Activated naive CD4-positive, alpha-beta T cell treated with anti-CD3 and anti-CD28 coated beads, Interleukin-2, amount 10 ng/mL, durations not matched to agents 7 days and 5 days (primary cell): ENCODE measurements at regions not wholly inside any gene's neighbourhood (a gene's known extent, or its start where the extent isn't known, plus 50 kb on each side); places are given as distances from the start of the nearest gene placed in this dataset.

Source experiments
- CTCF ChIA-PET: fragments of 350-600 bp; sonication (Branson Sonifier 250); formaldehyde crosslinking; loops from one replicate; lab custom pipeline; 2021; ENCODE audit warnings: antibody characterized with exemption; lab: Charles Lee
- DNase-seq: peaks from one replicate; pipeline ENCODE4 v3.0.0-alpha.2; 2020
- H3K27ac Mint-ChIP-seq: one replicate; pipeline ENCODE4 v1.8.0; 2021; ENCODE audit warnings: mild to moderate bottlenecking, moderate library complexity, mixed read lengths
- H3K27me3 Mint-ChIP-seq: one replicate; pipeline ENCODE4 v1.8.0; 2021; ENCODE audit warnings: mild to moderate bottlenecking, mixed read lengths
- H3K36me3 Mint-ChIP-seq: one replicate; pipeline ENCODE4 v1.8.0; 2021; ENCODE audit warnings: mixed read lengths
- H3K4me1 Mint-ChIP-seq: one replicate; pipeline ENCODE4 v1.8.0; 2021; ENCODE audit warnings: mixed read lengths
- H3K4me3 Mint-ChIP-seq: one replicate; pipeline ENCODE4 v1.8.0; 2021; ENCODE audit warnings: mild to moderate bottlenecking, moderate library complexity, mixed read lengths
- H3K9me3 Mint-ChIP-seq: one replicate; pipeline ENCODE4 v1.8.0; 2021; ENCODE audit warnings: mixed read lengths

DNA sequence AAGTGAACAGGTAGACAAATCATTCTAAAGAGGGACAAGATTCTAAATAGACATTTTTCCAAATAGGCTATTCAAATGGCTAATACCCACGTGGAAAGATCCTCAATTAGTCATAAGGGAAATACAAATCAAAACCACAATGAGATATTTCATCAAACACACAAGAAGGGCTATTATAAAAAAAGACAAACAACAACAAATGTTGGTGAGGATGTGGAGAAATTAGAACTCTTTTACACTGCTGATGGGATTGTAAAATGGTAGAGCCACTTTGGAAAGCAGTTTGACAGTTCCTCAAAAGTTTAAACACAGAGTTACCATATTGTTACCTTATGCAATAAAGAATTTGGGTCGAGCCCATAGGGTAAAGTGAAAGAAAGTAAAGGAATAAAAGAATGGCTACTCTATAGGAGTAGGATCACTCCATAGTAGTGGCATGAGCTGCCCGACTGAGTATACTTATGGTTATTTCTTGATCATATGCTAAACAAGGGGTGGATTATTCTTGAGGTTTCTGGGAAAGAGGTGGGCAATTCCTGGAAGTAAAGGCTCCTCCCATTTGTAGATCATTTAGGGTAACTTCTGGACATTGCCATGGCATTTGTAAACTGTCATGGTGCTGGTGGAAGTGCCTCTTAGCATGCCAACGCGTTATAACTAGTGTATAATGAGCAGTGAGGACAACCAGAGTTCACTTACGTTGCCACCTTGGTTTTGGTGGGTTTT lies 58.9 kb upstream of the FAM9C start:
- CTCF ChIA-PET, result no interaction called here
- no peaks in the 10 kb centered on the region for H3K27me3 Mint-ChIP-seq
- H3K4me3 Mint-ChIP-seq, result no peak overlapping the region
- peaks cover 2% of the 10 kb centered on the region for H3K9me3 Mint-ChIP-seq
- peaks cover 45% of the 10 kb centered on the region for H3K4me1 Mint-ChIP-seq
- DNase-seq, result no peak
- no peak overlapping the region for H3K27ac Mint-ChIP-seq
- peaks cover 15% of the 10 kb centered on the region for H3K36me3 Mint-ChIP-seq

DNA sequence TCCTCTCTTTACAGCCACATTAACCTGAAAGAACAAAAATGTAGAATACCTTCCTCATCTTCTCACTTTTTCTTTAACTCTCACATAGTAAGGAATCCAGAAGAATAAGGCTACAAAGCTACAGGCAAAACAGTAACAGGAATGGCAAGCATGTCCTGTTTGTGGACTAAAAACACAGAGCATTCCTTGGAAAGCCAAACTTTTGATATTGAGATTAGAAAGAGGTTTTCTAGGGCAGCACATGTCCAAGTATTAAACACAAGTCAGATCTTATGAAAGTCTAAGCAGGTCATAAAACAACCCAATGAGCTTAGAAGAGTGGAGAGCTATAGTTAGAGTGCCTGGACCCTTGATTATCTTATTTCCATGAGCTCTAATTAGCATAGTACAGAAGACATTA lies 58.2 kb upstream of the FAM9C start:
- H3K4me1 Mint-ChIP-seq, result peaks cover 47% of the 10 kb centered on the region
- no peak overlapping the region for H3K4me3 Mint-ChIP-seq
- H3K9me3 Mint-ChIP-seq, result peaks cover 3% of the 10 kb centered on the region
- CTCF ChIA-PET, result no interaction called here
- peaks cover 15% of the 10 kb centered on the region for H3K36me3 Mint-ChIP-seq
- no peak for DNase-seq
- H3K27ac Mint-ChIP-seq, result no peak overlapping the region
- no peaks in the 10 kb centered on the region for H3K27me3 Mint-ChIP-seq

DNA sequence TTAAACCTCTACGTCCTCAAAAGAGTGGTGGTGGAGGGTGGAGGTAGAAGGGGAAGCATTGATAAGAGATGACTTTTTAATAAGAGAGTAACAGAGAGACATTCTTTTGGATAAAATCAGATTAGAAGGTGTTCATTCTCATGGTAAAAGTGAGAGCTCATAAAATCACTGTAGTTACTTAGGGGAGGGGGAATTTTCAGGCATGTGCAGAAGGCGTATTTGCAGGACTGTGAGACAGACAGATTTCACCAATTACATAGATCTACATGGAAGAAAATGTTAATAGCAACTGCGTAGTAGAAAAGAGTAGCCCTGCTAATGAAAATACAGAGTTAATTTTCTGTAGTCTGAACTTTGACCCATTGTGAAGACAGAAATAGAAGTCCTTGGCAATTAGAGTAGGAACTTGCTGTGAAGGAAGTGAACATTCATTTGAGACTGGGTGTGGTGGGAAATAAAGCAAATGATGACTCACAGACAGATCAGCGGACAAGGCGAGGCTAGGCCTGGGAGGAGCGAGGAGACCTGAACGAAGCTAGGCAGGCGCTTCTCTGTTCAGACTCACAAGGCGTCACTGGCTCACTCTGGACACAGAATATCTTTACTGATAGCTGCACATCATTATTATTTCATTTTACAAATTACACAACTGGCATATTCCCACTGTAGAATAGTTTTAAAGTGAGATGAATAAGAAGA lies 57.2 kb upstream of the FAM9C start:
- DNase-seq, result peak; percentile 57
- CTCF ChIA-PET, result interaction anchor here (0.8 kb wide), 1 partner anchor 11 kb away, joined by 3 read pairs; no protein-coding TSS in a partner anchor

DNA sequence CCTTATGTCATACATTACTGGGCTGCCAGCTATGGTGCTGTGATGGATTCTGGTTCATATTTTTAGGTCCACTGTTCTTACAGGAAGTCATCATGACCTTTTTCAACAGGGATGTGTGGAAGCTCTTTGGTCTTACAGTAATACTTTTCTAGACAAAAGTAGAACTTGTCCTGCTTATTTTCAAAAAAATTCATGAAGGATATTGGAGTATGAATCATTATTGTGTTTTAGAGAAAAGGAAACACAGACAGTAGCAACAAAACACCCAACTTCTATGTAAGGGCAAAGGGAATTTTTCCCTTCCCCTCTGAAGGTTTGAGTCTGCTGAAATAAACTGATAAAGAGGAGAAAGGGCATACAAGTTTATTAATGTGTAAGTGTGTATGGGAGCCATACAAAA lies 54.7 kb upstream of the FAM9C start:
- CTCF ChIA-PET, result no interaction called here
- Mint-ChIP-seq H3K27ac (no peak overlapping the region), H3K4me3 (no peak overlapping the region), H3K9me3 (peaks cover 3% of the 10 kb centered on the region), H3K36me3 (peaks cover 19% of the 10 kb centered on the region), H3K27me3 (no peaks in the 10 kb centered on the region), H3K4me1 (peaks cover 76% of the 10 kb centered on the region)
- DNase-seq, result no peak

More for the DNA sequence above, 57.2 kb upstream of the FAM9C start:
- Mint-ChIP-seq H3K9me3 (peaks cover 3% of the 10 kb centered on the region), H3K27ac (peak overlapping the region; percentile 68), H3K4me1 (peaks cover 55% of the 10 kb centered on the region), H3K27me3 (no peaks in the 10 kb centered on the region), H3K4me3 (no peak overlapping the region), H3K36me3 (peaks cover 19% of the 10 kb centered on the region)

DNA sequence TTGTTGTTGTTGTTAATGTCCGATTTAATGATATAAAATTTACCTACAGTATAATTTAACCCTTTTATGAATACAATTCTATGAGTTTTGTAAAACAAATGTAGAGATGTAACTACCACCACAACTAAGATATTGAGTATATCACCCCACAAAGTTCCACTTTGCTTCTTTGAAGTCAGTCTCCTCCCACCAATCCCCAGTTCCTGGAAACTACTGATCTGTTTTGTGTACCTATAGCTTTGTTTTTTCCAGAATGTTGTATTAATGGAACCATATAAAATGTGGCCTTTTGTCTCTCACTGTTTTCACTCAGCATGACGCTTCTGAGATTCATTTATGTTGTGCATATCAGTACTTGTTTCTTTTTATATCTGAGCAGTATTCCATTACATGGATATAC lies 52.3 kb upstream of the FAM9C start:
- Mint-ChIP-seq H3K4me1 (peaks cover 83% of the 10 kb centered on the region), H3K36me3 (peaks cover 12% of the 10 kb centered on the region), H3K27ac (peak overlapping the region; percentile 68), H3K27me3 (no peaks in the 10 kb centered on the region), H3K9me3 (peaks cover 3% of the 10 kb centered on the region), H3K4me3 (no peak overlapping the region)
- DNase-seq, result no peak
- CTCF ChIA-PET, result interaction anchor here (1.6 kb wide), 1 partner anchor 150 kb away, joined by 3 read pairs; no protein-coding TSS in a partner anchor

DNA sequence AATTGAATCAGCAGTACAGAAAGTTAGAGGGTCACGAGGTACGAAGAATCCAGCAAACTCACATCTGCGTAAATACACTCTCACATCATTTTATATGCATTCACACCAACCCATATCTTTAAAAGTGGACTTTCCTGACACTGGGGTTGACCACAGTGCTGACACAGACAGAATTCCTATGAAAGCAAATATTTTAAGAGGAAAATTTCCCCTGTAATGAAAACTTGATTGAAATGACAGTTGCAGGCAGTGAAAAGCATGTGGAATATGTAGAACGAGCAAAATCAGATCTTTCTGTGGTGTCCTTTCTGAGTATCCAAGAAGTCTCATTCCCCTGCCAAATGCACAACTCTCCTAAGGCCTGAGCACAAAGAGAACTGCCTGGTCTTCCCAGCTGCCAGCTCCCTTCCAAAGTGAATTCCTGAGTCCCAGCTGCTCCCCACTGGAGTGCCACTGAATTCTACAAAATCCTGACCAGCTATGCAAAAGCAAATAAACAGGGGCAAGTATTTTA lies 50.5 kb upstream of the FAM9C start:
- Mint-ChIP-seq H3K4me3 (no peak overlapping the region), H3K4me1 (peaks cover 84% of the 10 kb centered on the region), H3K9me3 (peaks cover 3% of the 10 kb centered on the region), H3K27me3 (no peaks in the 10 kb centered on the region), H3K27ac (peak overlapping the region; percentile 38), H3K36me3 (peaks cover 9% of the 10 kb centered on the region)
- no peak for DNase-seq
- CTCF ChIA-PET, result interaction anchor here (0.7 to 1.3 kb wide), 3 partner anchors 54 to 379 kb away, joined by 3 to 4 read pairs (median 3); no protein-coding TSS in a partner anchor

DNA sequence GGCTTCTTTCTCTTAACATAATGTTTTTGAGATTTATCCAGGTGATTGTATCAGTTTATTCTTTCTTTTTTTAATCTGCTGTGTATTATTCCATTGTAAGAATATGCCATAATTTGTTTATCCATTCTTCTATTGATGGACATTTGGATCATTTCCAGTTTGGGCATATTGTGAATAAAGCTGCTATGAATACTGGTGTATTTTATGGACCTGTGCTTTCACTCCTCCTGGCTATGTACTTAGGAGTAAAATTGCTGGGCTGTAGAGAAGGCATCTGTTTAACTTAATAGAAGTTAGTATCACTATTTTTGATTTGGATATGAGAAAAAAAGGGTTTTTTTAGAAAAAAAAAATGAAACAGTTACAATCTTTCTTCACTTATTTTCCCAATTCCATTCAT lies 50.0 kb upstream of the FAM9C start:
- no peak overlapping the region for H3K4me3 Mint-ChIP-seq
- peaks cover 9% of the 10 kb centered on the region for H3K36me3 Mint-ChIP-seq
- peaks cover 3% of the 10 kb centered on the region for H3K9me3 Mint-ChIP-seq
- no peaks in the 10 kb centered on the region for H3K27me3 Mint-ChIP-seq
- H3K4me1 Mint-ChIP-seq, result peaks cover 84% of the 10 kb centered on the region
- DNase-seq, result no peak
- CTCF ChIA-PET, result no interaction called here
- H3K27ac Mint-ChIP-seq, result peak overlapping the region; percentile 38
